GM23248 (cell line): ENCODE measurements at regions not wholly inside any gene's neighbourhood (a gene's known extent, or its start where the extent isn't known, plus 50 kb on each side); places are given as distances from the start of the nearest gene placed in this dataset.

Source experiments
- EZH2 ChIP-seq: fragments of 200-600 bp; sonication (generic); IDR thresholded peaks from 2 replicates; pipeline ENCODE4 v1.6.1; 2018; ENCODE audit warnings: antibody characterized with exemption, mild to moderate bottlenecking; ENCODE audit not compliant: insufficient read depth, poor library complexity, severe bottlenecking
- EZH2phosphoT487 ChIP-seq: fragments of 200-600 bp; sonication (generic); IDR thresholded peaks from 2 replicates; pipeline ENCODE4 v1.6.1; 2018; ENCODE audit warnings: antibody characterized with exemption, moderate library complexity, mild to moderate bottlenecking, low read depth; ENCODE audit not compliant: insufficient read depth

DNA sequence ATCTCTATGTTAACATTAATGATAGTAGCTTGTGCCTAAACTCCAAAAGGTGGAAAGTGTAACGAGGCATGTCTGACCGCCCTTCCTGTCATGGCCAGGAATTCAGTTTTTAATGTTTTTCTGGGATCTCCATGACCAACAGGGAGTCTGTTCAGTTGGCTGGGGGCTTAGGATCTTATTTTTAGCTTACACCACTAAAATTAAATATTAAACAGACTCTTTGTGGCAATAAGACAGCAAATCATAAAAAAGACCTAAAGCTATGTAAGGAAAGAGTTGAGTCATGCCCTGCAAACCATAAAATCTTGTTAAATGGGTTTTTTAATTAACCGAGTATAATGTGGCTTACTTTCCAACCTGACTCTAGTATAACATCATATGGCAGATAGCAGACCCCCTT lies 247.8 kb downstream of the DIRAS2 start:
- TF ChIP-seq EZH2 (no peak), EZH2phosphoT487 (no peak)
